DMS79 treated with DMSO at 0.1 percent for 48 hours (cell line): ENCODE measurements at regions not wholly inside any gene's neighbourhood (a gene's known extent, or its start where the extent isn't known, plus 50 kb on each side); places are given as distances from the start of the nearest gene placed in this dataset.
"Not testable (repeated sequence)": the region's sequence is repeated elsewhere in the genome, so short reads cannot be mapped to it uniquely, and the experiment has no call there.

ENCODE experiments used
- DNase-seq: peaks from one replicate; lab custom pipeline; 2025; lab: John Stamatoyannopoulos, UW

DNA sequence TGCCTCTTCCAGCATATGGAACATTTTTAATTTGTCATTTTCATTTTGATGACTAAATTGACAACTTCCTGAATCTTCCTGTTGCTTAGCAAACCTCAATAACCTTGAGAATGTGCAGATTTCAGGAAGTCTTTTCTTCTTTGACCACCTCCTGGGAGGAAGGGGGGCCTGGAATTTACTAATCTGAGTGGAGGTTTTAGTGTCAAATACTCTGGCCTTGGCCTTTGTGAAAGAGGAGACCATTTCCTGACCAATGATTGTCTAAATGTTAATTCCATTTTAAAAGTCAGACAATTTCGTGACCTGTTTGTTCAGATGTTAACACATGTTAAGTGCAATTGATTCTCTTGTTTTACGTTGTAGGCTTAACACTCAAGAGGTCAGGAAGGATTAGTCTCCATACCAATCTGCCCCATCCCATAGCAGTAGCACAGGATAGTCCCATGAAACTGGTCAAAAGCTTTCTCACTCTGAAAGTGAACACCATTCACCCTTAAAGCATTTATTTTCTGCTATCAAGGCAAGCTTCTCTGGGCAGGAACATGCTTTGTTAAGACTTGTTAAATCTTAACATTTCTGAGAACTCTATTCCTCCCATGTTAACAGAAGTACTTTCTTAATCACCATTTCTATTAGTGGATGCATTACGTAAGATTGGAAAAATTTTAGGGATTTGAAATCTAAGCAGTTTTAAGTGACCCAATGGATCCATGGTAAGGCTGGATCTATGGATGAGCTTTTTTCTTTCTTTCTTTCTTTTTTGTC is 219.6 kb downstream of the RND3 start:
- no peak for DNase-seq

DNA sequence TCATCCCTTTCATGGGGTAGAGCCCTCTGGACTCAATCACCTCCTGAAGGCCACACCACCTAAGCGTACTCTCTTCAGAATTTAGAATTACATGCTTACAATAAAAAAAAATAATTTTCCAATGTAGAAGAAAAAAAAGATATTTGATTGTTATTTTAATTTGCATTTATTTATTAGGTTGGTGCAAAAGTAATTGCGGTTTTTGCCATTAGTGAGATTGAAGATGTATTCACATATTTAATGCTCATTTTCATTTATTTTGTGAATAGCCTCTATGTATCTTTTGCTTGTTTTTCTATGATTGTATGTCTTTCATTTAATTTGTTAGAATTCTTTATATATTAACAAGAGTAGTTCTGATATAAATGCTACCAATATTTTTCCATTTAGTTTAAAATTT is 220.5 kb downstream of the RND3 start:
- DNase-seq, result no peak

DNA sequence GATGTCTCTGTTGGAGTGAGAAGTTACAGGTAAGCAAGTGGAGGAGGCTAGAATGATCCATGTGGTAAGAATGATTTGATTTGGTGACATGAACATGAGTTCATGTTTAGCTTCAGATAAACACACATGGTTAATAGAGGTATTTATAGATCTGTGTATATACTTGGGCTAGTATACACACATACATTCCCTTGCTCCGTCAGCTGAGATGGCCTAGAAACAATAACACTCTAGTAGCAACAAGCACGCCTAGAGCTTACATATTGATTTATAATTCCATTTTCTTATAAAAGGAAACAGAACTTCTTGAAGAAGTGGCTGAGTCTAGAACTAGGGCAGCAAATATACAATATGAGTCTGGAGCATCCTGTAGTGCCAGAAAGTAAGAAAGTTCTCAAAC is 223.0 kb downstream of the RND3 start:
- no peak for DNase-seq

DNA sequence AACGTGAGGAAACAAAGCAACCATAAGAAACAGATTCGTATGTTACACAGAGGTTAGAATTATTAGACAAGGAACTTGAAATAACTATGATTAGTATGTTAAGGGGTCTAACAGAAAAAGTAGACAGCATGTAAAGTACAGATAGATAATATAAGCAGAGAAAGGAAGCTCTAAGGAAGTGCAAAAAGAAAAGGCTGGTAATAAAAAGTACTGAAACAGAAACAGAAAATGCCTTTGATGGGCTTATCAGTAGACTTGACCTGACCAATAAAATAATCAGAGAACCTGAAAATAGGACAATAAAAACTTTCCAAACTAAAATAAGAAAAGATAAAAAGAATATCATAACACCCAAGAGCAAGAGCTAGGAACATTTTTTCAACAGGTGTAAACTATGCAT is 225.8 kb downstream of the RND3 start:
- no peak for DNase-seq

DNA sequence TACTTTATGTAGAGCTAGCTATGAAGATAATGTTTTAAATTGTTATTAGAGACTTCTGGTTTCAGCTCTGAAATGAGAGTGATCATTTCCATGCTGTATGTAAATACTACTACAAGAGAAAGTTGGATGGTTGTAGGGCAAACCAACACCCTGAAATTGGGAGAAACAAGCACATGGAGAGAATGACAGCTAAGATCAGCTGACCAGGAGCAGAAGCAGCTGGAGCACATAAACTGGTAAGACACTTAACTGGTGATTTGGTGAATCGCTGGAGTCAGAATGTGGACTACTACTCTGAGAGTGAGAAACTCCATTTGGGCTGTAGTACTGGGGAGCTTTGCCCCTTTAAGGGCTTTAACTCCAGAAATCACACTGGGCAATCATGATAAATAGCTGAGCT is 226.8 kb downstream of the RND3 start:
- DNase-seq, result no peak

DNA sequence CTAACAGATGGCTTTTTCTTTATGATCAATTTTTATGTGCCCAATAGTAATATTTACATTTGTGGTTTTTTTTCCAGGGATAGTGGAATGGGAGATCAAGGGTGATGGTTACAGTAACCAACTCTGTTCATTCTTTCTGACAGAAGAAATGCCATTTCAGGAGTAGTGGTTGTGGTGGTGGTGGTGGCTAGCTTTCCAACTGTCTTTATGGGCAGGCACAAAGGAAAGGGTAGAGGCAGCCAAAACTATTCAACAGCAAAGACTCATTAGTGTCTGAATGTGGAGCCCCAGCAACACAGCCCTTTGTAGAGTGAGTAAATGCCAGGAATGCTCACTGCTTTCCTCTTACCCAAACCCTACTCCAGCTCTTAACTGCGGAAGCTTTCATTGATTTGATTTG is 227.7 kb downstream of the RND3 start:
- no peak for DNase-seq

DNA sequence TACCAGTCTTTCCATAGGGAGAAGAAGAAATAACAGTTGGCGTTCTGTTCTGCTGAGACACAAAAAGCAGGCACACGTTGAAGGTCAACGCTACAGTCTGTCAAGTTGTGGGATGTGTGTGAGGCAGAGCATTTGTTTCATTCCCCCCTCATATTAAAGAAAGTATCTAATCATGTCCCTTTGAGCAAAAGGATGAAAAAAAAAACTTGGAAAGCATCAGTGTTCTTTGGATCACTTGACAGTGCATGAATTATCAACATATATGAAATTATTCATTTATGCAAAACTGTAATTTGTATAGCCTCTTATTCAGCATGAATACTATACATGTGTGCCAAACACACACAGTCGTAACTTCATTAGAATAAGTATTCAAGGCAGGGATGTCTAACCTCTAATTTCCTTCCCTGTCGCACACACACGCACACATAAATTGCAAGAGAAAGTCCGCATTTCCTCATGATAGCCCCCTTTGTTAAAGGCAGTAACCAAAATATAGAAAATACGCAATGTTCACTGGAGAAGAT is 228.6 kb downstream of the RND3 start:
- no peak for DNase-seq

DNA sequence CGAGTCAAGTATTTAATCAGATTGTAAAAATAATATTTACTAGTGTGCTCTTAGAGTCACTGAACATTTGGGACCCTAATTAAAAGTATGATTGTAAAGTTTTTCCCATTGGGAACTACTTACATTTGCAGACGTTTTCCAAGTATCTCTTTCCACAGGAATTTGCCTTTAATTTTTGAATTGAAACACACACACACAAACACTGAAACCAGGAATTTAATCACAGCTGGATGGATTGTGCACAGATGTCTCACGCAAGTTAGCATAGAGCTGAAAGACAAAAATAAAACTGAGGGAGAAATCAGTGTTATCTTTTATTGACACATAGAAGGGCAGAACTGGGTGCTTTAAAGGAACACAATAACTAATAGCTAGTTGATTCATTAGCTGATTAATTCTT is 230.7 kb downstream of the RND3 start:
- DNase-seq, result no peak

DNA sequence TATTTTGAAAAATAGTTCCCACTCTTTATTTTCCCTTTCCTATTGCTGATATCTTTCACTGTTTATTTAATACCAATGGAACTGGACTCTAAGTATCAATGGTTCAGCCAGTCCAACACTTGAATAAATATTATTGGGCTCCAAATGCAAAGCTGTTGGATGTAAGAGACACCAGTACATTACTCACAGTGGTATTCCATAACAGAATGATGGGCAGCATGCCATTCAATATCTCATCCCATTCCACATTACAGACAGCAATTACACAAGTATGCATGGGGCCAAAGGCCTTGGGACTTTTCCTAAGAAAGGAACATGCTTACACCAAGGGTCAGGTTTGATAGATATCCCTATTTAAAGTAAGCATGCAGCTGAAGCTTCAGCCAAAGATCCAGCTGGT is 231.9 kb downstream of the RND3 start:
- DNase-seq, result no peak

DNA sequence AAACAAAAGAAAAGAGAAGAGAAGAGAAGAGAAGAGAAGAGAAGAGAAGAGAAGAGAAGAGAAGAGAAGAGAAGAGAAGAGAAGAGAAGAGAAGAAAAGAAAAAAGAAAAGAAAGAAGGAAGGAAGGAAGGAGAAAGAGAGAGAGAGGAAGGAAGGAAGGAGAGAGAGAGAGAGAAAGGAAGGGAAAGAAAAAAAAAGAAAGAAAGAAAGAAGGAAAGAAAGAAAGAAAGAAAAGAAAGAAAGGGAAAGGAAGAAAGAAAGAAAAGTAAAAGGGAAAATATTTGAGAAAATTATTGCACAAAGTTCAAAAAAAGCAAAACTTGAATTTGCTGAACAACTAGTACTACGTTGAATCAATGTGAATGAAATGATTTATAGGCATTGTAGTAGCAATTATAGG is 237.7 kb downstream of the RND3 start:
- not testable (repeated sequence) for DNase-seq

DNA sequence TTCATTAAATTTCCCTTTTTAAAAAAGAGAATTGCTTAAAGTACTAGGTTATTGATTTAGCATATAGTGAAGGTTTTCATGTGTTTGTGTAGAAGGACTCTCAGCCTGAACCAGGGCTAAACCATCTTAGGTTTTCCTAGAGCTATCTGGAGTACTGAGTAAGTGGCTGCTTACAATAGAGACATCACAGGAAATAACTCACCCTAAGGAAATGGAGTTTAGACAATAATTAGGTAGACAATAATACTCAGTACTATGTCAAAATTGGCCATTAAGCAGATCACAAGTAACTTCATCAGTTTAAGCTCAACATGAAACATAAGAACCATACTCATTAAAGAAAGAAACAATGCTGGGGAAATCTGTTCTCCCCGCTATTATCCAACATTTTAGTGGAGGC is 240.0 kb downstream of the RND3 start:
- no peak for DNase-seq

DNA sequence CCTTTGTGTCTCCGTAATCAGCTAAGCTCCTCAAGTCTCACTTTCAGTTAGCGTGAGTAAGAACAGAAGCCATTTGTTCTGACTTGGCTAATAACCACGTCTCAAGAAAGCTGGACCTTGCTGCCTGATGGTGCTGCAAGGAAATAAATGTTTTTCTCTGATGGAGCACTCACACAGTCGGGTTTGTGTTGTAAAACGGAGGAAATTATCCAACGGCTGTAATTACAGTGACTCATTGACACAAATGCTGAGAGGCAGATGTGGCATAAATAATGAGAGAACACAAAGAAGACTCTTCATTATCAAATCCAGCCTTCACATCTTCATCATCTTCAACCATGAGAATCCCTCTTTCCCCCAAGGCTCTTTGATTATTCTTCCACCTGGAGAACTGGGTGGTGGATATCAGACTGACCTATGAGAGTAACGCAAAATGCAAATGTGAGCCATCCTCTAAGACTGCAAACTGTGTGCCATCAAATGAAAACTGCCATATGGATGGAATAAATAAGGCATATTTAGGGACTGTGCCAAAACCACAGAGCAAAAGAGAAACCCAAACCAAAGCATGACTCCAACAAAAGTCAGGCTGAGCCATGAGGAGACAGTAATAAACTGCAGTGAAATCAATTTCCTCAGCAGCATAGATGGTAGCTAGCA is 252.6 kb downstream of the RND3 start:
- no peak for DNase-seq

DNA sequence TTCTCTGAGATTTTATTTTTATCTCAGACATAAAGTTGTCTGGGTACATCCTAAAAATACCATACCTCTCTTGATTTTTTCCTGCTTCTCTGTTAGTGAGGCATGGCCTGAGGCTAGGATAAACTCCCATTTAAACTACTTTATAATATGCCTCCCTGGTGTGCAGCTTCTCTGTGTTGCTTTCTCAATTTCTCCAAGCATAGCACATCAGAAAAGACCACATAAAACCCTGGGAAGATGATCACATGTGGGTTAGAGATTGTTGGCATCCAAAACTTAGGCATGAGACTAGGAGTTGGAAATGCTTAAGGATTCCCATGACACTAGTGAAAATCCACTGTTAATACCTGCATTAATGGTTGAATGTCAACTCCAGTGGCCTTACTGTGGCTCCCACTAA is 254.6 kb downstream of the RND3 start:
- DNase-seq, result no peak

DNA sequence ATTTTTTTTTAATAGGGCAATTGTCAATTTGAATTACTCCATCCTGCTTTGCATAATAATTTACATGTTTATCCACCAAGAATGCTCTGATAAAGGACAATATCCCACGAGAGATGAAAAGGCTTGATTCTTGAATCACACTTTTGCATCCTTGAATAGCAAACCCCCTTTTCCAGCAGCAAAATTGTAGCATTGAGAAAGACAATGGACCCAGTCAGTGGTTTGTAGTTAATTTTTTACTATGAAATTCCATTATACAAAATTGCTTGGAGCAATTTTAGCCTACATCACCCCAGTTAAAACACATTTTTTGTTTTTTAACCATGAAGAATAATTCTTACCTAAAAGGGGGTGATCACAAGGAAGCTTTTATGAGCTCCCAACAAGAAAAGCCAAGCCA is 255.1 kb downstream of the RND3 start:
- DNase-seq, result no peak

DNA sequence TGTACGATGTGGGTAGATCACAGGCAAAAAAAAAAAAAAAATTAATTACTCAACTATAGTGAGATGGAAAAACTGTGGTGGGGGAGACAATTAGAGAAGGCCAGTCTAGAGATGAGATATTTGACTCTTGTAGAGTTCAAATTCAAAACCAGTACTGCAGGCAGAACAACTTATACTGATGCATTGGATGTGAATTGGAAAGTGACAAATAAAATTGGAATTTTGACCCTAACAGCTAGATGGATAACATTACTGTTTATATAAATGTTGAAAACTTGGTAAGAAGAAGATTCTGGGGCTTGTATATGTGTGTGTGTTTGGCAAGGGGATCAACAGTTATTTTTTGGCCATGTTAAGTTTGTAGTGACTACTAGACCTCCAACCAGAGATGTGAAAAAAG is 256.9 kb downstream of the RND3 start:
- DNase-seq, result no peak

DNA sequence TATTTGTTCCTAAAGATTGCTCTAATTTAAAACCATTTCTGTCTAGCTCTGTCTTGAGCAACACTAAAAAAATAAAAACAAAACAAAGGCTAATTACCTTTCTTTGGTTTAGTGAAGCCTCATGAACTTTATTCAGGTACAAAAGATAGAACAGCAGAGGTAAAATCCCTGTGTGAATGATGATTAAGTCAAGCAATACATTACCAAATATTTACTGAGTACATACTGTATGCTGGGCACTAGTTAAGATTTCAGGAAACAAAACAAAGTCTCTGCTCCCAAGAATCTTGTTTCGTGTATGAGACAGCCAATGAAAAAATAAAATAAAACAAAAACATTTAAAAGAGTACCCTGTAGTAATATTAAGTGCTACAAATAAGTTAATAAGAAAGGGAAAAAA is 257.5 kb downstream of the RND3 start:
- DNase-seq, result no peak

DNA sequence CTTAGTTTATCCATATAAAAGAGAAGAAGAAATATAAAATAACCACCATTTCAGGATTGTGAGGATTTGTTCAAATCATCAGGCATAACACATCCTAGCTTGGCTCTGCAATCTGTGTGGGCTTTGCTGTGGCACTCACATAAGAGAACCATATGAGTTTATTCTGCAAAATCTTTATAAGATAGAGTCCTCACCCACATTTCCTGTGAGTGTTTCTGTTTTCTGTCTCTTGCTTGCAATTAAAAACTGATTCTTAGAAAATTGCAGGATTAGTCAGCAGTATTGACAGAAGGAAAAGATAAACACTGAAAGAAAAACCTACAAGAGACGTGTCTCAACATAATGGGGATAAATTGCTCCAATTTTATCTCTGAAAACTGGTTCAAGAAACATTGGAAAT is 258.5 kb downstream of the RND3 start:
- DNase-seq, result no peak

DNA sequence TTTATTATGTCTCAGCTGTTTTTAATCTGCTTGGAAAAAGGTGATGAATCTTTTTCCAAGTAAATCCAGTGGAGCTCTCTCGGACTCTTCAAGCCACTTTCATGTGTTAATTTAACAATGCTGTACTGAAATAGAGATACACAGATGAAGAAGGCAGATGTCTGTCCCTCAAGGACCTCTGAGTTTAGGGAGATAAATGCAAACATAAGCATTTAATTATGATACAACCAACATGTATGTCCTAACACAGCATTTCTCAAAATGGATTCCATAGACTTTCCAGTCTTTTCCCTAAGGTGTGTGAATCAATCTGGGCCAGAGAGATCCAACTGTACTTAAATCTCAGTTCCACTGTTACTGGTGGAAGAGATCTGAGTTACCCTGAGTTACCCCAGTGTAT is 262.4 kb downstream of the RND3 start:
- no peak for DNase-seq

DNA sequence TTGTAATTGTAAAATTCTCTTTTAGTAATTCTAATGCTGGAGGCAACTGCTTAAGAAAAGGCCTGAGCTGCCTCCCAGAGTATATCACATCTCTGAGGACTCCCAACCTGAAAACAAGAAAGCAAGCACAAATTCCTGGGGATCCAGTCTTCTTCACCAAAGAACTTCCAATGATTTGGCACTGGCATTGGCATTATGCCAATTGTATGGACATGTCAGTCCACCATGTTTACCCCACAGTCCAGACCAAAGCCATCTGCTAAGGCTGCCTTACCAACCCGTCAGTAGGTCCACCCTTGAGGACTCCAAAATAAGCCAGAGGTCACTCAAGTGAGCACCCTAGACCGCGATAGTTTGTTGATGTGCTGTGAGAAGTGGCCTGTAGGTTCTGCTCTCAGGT is 263.1 kb downstream of the RND3 start:
- DNase-seq, result no peak

DNA sequence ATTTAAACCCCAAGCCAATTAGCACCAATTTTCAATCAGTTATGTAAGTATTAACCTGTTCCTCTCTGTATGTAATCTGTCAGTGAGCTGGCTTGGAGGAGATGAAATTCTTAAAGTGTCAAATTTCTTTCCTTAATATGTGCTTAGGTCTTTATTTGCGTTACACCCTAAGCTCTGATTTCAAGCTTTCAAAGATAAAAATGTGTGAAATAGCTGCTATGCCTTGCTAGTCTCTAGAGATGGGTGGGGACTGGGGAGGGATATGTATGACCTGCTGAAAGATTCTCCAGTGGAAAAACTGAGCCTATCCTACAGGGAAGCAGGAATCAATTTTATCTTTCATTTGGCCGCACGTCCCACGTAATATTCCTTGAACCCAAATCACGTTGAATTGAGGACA is 264.5 kb downstream of the RND3 start:
- no peak for DNase-seq

DNA sequence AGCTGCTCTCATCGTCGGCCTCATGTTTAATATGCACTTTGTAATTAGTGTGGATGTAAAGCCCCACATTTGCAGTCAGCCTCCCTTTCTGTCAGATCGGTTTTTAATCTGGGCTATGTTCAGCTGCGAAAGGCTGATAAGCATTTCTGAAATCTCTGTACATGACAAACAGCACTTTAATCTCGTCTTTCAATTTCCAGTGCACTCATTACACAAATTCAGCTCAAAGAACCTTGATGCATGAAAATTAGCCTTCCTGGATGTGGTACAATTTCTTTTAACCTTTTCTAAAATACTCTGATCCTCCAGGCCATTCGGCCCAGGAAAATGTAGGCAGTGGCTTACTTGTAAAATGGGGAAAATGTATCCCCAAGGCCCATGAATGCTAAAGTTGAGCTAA is 265.1 kb downstream of the RND3 start:
- no peak for DNase-seq

DNA sequence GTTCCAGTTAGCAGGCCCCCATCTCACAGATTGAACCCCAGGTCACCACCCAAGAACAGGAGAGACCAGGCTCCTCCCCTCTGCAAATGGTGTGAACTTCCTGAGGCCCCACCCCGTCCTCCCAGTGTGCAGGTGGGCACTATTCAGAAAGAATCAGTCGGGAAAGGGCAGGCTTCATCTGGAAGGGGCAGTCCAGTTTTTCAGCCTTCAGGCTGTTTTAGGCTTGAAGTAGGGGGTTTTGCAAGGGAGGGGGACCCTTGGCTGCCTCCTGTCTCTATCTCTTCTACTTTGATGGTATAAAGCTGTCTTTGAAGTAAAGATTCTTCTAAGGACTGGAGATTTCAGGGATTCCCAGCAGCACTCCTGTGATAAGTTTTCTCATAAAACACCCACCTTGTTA is 267.6 kb downstream of the RND3 start:
- no peak for DNase-seq

DNA sequence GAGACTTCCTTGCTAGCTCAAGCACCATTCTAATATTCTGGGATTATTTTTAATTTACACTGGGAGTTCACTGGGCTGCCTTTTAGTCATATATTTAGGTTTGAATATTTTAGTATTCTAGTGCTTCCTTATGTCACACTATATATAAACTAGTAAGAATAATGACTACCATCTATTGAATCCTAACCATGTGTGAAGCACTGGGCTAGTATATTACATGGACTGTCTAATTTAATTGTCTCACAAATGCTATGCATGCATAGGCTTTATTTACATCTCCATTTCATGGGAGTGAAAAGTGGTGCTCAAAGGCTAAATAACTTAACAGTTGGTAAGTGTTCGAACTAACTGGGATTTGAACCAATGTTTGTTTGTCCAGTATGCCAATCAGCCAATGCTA is 272.4 kb downstream of the RND3 start:
- no peak for DNase-seq

DNA sequence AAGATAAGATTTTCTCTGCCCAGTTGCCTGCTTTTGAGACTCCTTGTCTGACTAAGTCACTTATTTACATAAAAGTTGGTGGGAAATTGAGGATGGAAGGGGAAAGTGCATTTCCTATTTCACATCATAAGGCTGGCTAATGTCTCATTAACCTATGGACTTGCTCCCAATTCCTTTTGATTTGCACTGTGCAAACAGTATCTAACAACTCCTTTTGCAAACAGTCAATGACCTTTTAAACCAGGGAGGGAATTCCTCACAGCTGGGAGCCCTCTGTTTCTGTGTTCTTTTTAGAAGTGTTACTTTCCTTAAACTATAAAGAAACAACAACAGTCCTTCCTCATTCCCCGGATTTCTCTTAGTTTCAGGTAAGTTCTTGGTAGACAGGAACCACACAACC is 272.8 kb downstream of the RND3 start:
- no peak for DNase-seq
